Brain pericyte (primary cell): ENCODE measurements at regions not wholly inside any gene's neighbourhood (a gene's known extent, or its start where the extent isn't known, plus 50 kb on each side); places are given as distances from the start of the nearest gene placed in this dataset.

Source experiments
- DNase-seq: peaks from one replicate; pipeline ENCODE4 v3.0.0-alpha.2; 2012; ENCODE audit warnings: low read depth, low spot score

DNA sequence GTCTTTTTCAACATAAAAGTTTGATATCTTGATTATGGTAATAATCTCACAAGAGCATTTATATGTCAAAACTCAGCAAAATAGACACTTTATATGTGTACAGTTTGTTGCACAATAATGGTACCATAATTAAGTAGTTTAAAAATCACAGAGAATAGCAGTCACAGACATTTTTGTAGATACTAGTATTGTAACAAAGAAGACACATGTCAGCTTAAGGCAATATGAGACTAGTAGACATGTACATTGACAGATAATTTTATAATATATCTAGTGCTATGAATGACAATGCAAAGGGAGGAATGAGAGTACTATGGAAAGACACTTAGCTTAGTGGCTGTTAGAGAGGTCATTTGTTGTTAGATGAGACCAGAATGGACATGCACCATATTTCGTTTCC is 1490.6 kb upstream of the CDH6 start:
- DNase-seq, result no peak

DNA sequence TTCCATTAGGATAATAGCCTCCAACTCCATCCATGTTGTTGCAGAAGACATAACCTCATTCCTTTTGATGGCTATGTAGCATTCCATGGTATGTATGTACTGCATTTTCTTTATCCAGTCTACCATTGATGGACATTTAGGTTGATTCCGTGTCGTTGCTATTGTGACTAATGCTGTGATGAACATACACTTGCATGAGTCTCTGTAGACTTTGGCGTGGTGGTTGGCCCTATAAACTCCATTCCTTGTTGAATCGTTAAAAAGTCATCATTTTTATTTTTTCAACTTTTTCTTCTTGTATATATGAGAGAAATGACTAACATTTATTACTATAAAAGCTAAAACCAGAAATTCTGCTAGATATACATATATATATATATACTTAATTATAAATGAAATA is 1491.9 kb upstream of the CDH6 start:
- no peak for DNase-seq

DNA sequence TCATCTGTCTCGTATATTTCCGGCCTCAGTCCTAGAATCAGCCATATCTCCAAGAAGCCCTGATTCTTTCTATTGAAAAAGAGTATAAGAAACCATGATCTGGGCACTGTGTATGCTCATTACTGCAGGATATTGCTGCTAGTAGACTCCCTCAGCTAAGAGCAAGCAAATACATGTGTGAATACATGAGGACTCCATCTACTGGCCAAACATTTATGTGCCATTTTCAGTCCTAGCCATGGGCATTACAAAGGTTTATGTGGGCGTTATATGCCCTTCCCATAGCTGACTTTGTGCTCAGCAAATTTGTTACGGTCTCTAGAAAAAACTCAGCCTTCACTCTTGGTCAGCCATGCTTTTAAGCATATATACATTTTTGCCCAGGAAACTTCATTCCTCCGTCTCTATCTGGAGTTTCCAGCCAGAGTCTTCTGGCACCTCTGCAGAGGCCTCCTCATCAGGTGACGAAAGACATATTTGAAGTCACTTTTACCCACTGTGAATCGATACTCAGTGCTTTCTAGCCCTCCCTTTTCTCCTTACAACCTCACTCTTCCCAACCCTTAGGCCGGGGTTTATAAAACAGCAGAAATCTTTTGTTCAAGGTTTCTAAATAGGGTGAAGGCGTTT is 1495.6 kb upstream of the CDH6 start:
- DNase-seq, result no peak

DNA sequence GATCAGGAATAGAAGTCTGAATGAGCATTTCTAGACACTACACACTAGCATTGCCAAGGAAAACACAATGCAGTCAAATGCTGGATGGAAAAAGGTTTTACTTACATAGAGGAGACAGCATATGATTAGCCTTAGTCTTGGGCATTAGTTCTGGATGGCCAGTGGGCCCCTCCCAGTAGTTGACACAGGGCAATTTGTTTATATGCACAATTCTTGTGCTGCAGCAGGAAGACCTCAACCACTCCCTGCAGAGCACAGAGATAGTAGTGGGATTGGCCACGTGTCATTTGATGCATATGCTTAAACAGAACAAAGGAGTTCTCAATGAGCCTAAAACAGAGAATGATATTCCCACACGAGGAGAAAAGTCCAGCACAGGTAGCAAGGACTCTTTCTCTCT is 1496.2 kb upstream of the CDH6 start:
- no peak for DNase-seq

DNA sequence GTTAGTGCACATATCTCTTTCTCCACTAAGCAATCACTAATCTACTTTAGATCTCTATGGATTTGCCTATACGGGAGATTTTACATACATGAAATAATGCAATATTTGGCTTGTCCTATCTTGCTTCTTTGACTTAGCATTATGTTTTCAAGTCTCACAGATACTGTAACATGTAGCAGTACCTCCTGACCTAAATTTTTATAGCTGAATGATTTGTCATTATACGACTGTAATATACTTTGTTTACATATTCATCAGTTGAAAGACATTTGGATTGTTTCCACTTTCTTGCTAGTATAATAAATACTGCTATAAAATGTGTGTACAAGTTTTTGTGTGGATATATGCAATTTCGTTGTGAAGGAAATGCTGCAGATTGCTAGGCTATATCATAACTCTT is 1520.8 kb upstream of the CDH6 start:
- DNase-seq, result no peak

DNA sequence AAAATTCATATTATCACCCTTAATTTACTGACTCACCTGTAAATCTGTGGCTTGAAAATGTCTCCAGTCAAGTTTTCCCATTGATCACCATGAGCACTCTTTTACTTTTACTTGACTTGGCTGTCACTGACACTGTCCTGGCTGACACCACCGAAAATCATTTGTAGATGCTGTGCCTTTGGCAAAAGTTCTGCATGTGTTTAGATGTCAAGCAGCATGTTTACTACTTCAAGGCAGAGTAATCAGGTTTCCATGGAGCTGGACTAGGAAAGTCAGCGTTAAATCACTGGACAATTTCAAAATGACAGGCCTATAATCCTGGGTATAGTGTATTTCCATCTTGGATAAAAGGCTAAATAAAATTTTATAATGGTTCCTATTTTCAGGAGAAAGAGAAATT is 1530.6 kb upstream of the CDH6 start:
- DNase-seq, result no peak

DNA sequence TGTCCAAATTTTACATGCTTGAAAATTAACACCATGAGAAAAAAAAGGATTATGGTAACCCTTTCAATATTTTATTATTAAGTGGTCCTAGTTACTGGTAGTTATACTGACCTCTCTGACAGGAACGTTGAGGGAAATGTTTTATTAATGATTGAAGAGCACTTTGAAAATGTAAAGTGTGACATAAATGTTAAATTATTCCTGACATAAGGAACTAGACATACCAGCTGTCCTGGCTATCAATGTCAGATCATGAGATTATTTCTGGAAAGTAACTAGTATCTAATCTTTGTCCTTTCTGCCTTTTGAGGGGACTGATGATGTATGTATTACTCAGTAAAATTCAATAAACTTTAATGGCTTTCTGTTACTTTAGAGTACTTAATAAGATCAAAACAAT is 1538.5 kb upstream of the CDH6 start:
- DNase-seq, result no peak

DNA sequence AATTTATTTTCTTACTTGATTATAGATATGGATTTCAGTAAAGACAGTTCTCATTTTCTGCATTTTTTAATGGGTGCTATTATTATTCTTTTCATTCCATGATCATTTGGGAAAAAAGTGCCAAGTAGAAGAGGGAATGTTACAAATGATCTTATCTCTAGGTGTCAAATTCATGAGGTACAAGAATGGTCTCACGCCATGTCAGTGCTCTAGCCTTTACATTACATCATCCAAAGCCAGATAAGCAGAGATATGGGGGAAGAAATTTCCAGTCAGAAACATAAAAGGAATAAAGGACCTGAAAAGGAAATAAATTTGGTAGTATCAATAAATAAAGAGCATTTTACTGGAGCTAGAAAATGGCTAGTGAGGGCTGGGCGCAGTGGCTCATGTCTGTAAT is 1544.2 kb upstream of the CDH6 start:
- no peak for DNase-seq

DNA sequence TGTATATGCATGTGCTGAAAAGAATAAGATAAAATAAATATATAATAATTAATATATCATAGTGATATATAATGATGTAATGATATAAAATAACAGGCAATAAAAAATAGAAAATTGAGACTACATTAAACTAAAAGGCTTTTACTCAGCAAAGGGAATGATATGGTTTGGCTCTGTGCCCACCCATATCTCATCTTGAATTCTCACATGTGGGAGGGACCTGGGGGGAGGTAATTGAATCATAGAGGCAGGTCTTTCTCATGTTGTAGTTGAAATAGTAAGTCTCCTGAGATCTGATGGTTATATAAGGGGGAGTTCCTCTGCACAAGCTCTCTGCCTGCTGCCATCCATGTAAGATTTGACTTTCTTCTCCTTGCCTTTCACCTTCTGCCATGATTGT is 1550.9 kb upstream of the CDH6 start:
- DNase-seq, result no peak

DNA sequence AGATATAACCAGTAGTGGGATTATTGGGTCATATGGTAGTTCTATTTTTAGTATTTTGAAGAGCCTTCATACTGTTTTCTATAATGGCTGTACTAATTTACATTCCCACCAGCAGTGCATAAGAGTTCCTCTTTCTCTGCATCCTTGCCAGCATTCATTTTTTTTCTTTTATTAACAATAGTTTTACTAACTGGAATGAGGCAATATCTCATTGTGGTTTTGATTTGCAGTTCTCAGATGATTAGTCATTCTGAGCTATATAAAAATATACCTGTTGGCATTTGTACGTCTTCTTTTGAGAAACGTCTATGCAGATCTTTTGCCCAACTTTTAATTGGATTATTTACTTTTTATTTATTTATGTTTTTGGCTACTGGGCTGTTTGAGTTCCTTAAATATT is 1579.3 kb upstream of the CDH6 start:
- DNase-seq, result no peak

DNA sequence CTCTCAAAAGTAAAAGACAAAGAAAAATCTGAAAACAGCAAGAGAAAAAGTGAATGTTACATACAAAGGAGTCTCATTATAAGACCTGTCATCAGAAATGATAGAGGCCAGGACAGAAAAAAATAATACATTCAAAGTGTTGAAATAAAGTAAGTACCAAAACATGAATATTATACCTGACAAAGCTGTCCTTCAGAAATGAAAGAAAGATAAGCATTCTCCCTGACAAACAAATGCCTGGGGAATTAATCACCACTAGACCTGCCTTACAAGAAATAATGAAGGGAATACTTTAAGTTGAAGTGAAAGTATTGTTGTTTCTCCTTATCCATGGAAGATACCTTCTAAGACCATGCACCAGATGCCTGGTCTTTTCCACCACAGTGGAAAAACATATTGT is 1605.2 kb upstream of the CDH6 start:
- DNase-seq, result no peak

DNA sequence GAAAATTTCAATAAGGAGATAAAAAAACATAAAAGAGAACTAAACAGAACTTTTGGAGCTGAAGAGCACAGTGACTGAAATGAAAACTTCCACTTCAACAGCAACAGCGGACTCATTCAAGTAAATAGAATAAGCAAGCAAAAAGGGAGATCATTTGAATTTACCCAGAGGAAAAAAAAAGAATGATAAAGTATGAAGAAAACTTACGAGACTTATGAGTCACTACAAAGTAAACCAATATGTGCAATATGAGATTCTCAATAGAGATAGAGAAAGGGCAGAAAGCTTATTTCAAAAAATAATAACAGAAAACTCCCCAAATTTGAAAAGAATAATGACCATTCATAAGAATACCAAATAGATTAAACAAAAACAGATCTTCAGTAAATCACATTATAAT is 1605.7 kb upstream of the CDH6 start:
- no peak for DNase-seq

DNA sequence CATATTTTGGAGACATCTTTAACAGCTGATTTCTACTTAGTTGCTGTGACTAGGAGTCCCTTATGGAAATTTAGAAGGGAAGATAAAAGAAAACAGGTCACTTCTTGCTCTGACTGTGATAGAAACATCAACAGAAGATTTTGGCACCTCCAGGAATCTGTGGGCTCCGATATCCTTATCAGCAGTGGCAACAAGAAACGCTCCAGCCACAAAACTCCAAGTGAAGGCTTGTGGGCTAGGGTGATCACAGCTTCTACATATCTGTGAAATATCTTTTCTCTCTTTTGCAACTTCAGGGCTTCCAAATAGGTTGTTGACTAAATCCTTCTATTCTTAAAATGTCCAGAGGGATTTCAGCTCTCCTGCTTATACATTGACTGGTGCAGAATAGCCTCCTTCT is 1625.5 kb upstream of the CDH6 start:
- DNase-seq, result no peak

DNA sequence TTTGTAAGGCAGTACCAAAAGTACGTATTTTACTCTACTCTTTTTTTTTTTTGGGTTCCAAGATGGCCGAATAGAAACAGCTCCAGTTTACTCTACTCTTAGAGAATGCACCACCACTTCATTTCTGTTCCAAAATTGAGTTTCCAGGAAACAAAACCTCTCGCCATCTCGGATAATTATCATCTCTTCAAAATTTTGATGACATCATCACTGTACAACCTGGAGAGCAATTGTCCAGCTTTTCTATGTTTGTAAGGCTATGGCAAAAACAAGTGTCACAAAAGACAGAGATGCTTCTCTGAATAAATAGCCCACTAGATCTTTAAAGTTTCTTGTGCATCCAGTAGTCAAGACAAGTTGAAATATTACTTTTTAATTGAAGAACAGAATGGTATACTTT is 1631.9 kb upstream of the CDH6 start:
- DNase-seq, result no peak

DNA sequence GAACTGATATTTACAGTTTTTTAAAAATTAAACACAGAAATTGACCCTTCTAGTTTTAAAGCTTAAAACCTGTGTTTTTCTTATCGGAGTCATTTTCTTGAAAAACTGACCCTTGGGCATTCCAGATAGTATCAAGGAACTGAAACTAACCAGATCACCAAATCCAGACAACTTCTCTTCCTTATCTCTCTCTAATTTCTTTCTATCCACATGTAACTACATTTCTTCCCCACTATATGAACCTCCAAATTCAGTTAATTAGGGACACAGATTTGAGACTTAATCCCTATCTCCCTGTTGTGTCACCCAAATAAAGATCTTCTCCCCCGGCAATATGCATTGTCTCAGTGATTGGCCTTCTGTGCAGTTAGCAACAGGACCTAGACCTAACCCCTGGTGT is 1643.0 kb upstream of the CDH6 start:
- no peak for DNase-seq

DNA sequence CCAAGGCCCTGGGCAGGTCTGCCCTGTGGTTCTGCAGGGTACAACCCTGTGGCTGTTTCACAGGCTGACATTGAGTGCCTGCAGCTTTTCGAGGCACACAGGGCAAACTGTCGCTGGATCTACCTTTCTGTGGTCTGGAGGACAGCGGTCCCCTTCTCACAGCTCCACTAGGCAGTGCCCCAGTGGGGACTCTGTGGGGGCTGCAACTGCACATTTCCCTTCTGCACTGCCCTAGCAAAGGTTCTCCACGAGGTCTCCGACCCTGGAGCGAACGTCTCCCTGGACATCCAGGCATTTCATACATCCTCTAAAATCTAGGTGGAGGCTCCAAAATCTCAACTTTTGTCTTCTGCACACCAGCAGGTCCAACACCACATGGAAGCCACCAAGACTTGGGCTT is 1645.2 kb upstream of the CDH6 start:
- no peak for DNase-seq

DNA sequence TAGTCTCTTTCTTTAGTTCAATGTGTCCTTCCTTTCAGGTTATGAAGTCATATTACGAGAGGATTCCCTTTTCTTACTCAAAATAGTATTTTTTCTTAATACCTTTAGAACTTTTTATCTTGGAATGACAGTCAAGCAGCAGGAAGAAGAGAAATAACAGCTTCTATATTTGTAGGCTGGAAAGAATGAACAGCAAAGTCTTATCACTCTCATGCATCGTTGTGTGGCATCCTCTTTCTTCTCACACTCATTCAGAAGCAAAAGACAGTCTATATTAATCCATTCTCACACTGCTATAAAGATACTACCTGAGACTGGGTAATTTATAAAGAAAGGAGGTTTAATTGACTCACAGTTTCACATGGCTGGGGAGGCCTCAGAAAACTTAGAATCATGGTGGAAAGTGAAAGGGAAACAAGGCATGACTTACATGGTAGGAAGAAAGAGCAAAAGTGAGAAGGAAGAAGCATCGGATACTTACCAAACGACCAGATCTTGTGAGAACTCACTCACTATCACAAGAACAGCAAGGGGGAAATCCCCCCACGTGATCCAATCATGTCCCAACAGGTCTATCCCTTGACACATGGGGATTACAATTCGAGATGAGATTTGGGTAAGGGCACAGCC is 1646.1 kb upstream of the CDH6 start:
- DNase-seq, result no peak

DNA sequence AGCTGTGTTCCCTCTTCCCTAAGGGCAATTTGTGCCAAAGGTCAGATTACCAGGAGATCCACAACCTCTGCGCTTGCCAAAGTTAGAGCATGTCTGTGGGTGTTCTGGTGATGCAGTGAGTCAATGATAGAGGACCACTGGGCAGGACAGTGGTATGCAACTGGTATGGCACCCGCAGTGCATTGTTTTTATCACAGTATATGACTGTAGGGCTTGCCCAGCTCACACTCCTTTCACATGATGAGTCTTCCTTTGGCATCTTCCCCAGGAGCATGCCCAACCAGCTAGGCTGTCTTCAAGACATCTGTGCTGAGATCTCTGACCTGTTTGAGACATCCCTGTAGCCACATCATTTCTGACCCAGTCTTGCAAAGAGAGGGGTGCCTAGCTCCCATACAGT is 1650.0 kb upstream of the CDH6 start:
- DNase-seq, result no peak

DNA sequence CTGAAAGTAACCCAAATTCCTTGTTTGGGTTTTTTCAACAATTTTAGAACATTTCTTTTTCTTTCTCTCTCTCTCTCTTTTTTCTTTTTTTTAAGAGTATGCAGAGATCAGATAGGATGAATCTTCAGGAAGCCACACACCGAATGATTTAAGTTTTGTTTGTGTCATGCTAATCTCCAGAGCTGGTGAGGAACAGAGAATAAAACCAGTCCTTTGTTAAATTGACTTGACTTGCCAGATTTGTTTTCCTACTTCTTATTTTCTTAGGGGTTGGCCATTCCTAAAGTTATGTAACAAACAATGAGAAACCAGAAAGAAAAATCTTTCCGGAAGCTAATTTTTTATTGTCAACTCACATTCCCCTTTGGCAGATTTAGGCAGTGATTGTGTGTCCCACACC is 1669.3 kb upstream of the CDH6 start:
- DNase-seq, result no peak

DNA sequence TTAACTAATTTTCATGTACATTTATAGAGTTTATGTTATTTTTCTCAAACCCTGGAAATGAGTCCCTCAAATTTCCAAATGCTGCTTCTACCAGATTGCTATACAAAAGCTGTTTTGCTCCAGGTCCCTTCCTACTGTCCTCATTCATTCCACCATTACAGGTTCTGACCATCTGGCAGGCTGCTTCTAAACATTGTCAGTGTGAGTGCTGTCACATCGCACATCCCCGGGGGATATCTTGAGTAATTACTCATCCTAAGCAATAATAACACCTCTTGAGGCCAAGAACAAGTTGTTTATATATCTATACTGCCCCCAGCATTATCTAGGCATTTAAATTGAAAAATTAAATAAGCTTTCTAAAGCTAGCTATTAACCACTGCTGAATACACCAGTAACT is 1675.3 kb upstream of the CDH6 start:
- DNase-seq, result no peak

DNA sequence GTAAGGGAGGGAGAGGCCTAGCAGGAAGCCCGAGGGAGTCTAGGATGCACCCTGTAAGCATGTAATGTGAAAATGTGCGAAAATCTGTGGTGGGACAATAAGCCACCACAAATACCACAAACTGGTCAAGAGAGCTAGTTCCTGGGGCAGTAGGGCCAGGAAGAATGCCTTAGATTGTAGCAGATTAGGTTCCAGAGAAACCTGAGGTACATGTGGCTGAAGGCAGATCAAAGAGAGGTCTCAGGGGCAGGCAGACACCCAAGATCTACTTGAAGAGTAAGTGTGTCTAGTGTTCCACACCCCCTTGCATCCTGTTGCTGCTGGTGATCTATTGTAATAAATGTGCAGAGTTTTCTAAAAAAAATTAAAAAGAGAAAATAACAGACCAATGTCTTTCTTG is 1677.3 kb upstream of the CDH6 start:
- no peak for DNase-seq

DNA sequence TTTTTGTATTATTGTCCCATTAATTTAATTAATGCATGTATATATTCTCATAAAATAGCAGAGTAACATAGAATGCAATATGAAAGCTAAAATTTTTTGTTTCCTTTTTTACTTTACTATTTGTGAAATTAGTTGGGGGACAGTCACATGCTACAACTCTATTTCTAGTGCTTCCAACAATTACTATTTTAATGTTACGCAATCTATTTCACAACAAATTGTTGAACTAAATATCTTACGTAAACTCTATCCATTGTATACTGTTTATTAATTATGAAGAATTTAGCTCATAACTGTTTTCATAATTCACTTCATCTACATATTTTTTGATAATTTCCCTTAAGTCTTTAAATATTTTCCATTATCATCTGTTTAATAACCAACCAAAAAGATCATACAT is 1685.4 kb upstream of the CDH6 start:
- no peak for DNase-seq

DNA sequence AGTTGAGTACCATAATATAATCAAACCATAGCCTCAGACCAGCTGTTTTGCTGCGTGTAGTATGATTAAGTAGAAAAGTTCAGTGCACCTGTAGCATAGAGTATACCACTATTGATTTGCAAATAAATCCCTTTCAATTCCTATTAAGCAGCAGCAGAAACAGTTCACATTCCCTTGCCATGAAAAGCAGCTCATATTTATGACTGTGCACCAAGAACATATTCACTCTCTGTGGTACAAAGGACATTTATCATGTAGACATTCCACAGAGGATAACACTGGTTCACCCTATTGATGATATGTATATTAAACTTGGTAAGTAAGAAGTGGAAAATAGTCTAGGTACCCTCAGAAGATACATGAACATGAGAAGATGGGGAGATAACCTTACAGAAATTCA is 1689.1 kb upstream of the CDH6 start:
- no peak for DNase-seq

DNA sequence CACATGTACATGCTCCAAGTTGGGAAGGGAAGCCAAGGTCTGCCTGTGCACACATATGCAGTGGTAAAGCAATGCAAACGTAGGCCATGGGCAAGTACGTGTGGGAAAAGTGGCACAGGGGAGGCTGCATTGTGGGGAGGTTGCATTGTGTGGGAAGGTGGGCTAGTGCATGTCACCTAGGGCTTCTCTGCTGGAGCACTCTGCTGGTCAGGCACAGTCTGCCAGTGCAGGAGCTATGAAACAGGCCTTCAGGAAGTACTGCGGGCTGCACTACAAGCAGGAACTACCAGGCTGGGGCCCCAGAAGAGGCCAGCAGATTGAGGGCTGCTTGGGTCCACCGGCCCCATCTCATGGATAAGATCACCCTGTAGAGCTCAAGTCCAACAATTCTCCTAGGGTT is 1694.6 kb upstream of the CDH6 start:
- no peak for DNase-seq
